K562 (cell line): ENCODE measurements at regions not wholly inside any gene's neighbourhood (a gene's known extent, or its start where the extent isn't known, plus 50 kb on each side); places are given as distances from the start of the nearest gene placed in this dataset.

Experiments
- CBX1 ChIP-seq: sonication (generic); IDR thresholded peaks from 2 replicates; pipeline ENCODE4 v1.6.1; 2016; ENCODE audit warnings: antibody characterized with exemption, low read depth, mild to moderate bottlenecking
- CHD2 ChIP-seq: IDR thresholded peaks from 2 replicates; pipeline ENCODE4 v1.6.1; 2011; ENCODE audit warnings: low read depth, low read length
- CTCF ChIP-seq, 3 experiments: IDR thresholded peaks in 2 of 3; conservative IDR thresholded peaks in 1 of 3; 2 replicates each; pipeline ENCODE4 v1.5.1; 2011 to 2012; ENCODE audit warnings: low read length in 3 of 3, mild to moderate bottlenecking in 3 of 3, control low read depth in 2 of 3, improper control_type of control experiment in 1 of 3, inconsistent platforms in 1 of 3, low read depth in 1 of 3, mixed read lengths in 1 of 3, moderate library complexity in 1 of 3; ENCODE audit not compliant: insufficient read depth in 2 of 3
- ELK1 ChIP-seq: sonication (generic); formaldehyde crosslinking; IDR thresholded peaks from 2 replicates; pipeline ENCODE4 v1.8.1; 2022; ENCODE audit warnings: missing genetic modification reagents
- FOXP1 ChIP-seq: sonication (generic); formaldehyde crosslinking; IDR thresholded peaks from 2 replicates; pipeline ENCODE4 v1.8.0; 2022; ENCODE audit warnings: mild to moderate bottlenecking, missing genetic modification reagents
- HIVEP1 ChIP-seq: fragments of 250-450 bp; sonication (Bioruptor Pico); IDR thresholded peaks from 2 replicates; pipeline ENCODE4 v1.4.0; 2020; ENCODE audit warnings: mild to moderate bottlenecking
- NRF1 ChIP-seq, 2 experiments: fragments of 450-650 bp; IDR thresholded peaks in 1 of 2; conservative IDR thresholded peaks in 1 of 2; 2 replicates each; pipeline ENCODE4 v1.6.1; 2014; ENCODE audit warnings: mild to moderate bottlenecking in 2 of 2
- POLR2AphosphoS5 ChIP-seq: IDR thresholded peaks from 2 replicates; pipeline ENCODE4 v1.6.1; 2011; ENCODE audit warnings: mild to moderate bottlenecking, low read depth, low read length, moderate library complexity; ENCODE audit not compliant: control insufficient read depth, insufficient read depth
- RFX1 ChIP-seq: fragments of 450-650 bp; IDR thresholded peaks from 2 replicates; pipeline ENCODE4 v1.6.1; 2016; ENCODE audit warnings: mild to moderate bottlenecking, moderate library complexity
- USF1 ChIP-seq: sonication (generic); formaldehyde crosslinking; IDR thresholded peaks from 2 replicates; pipeline ENCODE4 v1.9.0; 2022; ENCODE audit warnings: mild to moderate bottlenecking, missing genetic modification reagents
- ZNF121 ChIP-seq: sonication (generic); formaldehyde crosslinking; conservative IDR thresholded peaks from 2 replicates; pipeline ENCODE4 v1.8.0; 2022; ENCODE audit warnings: missing genetic modification reagents
- ZNF707 ChIP-seq: fragments of 250-450 bp; sonication (Bioruptor Pico); conservative IDR thresholded peaks from 2 replicates; pipeline ENCODE4 v1.8.0; 2022; ENCODE audit warnings: inconsistent platforms, mild to moderate bottlenecking, moderate library complexity

- no peak for TF ChIP-seq CTCF (IDR thresholded peaks at IDR 0.05 in 2 of 3, conservative IDR thresholded peaks at IDR 0.05 in 1 of 3; ENCODE audit: insufficient read depth in 2 of 3, low read depth in 1 of 3, low read length in 3 of 3)
- TF ChIP-seq ZNF707 (CRISPR knock-in tag), result no peak
- no peak for TF ChIP-seq FOXP1 (CRISPR knock-in tag)
- no peak for TF ChIP-seq CBX1
- TF ChIP-seq ZNF121 (CRISPR knock-in tag), result no peak
- no peak for TF ChIP-seq POLR2AphosphoS5
- TF ChIP-seq ELK1 (CRISPR knock-in tag), result no peak
- TF ChIP-seq RFX1, result no peak
- TF ChIP-seq CHD2, result no peak
- TF ChIP-seq USF1 (CRISPR knock-in tag), result no peak
- no peak for TF ChIP-seq HIVEP1 (CRISPR knock-in tag)
- no peak for TF ChIP-seq NRF1 (conservative IDR thresholded peaks at IDR 0.05 in 1 of 2, IDR thresholded peaks at IDR 0.05 in 1 of 2)
Measured at GRCh38 chr6:151731313-151731712, 76.2 kb upstream of the ESR1 start.
